ENCODE measurements at regions not wholly inside any gene's neighbourhood (a gene's known extent, or its start where the extent isn't known, plus 50 kb on each side); places are given as distances from the start of the nearest gene placed in this dataset.

DNA sequence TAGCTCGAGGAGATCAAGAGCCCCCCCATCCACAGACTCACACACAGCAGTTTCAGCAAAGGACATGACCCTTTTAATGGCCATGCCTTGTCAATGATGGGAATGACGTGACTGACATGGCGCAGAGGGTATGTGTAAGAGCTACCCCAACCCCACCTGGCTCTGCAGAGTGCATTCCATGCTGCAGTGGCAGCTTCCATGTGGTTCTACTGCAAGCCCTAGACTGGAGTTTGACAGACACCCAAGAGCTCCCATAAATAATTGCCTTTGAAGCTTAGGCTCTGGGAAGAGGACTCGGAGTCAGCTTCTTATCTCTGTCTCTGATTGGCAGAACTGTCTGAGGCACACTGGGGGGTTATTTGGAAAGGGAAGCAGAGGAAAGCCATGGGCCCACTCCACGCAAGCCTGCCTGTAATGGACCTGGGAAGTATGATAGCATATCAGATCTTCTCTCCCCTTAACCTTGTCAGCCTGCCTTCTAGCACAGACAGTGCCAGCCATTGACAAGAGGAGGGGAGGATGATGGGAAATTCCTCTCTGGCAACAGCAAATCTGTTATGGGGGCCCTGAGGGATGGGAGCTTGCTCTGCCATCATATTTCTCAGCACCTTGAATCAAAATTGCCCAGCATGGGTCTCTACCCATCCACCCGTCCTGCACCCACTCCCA is 478.5 kb upstream of the PODXL start:
- H3F3A ChIP-seq (ENCODE audit: insufficient read depth, low read length): no peaks in the 10 kb centered on the region
- TF ChIP-seq, protein P1, sequence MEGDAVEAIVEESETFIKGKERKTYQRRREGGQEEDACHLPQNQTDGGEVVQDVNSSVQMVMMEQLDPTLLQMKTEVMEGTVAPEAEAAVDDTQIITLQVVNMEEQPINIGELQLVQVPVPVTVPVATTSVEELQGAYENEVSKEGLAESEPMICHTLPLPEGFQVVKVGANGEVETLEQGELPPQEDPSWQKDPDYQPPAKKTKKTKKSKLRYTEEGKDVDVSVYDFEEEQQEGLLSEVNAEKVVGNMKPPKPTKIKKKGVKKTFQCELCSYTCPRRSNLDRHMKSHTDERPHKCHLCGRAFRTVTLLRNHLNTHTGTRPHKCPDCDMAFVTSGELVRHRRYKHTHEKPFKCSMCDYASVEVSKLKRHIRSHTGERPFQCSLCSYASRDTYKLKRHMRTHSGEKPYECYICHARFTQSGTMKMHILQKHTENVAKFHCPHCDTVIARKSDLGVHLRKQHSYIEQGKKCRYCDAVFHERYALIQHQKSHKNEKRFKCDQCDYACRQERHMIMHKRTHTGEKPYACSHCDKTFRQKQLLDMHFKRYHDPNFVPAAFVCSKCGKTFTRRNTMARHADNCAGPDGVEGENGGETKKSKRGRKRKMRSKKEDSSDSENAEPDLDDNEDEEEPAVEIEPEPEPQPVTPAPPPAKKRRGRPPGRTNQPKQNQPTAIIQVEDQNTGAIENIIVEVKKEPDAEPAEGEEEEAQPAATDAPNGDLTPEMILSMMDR (IDR thresholded peaks at IDR 0.05; ENCODE audit: low read length): no peak
- no peak for TF ChIP-seq EZH2 (IDR thresholded peaks at IDR 0.05; ENCODE audit: borderline replicate concordance, low read length)
- no peaks in the 10 kb centered on the region for H4K20me1 ChIP-seq (ENCODE audit: insufficient read depth, low read length)
- no peak overlapping the region for H3K4me3 ChIP-seq (ENCODE audit: low read depth, low read length, poor library complexity, severe bottlenecking)
- H3K9me2 ChIP-seq (ENCODE audit: low read depth, low read length): no peaks in the 10 kb centered on the region
- H3K9me3 ChIP-seq (ENCODE audit: low read length): no peaks in the 10 kb centered on the region
- no peak overlapping the region for H2AFZ ChIP-seq (ENCODE audit: low read length)
- no peaks in the 10 kb centered on the region for H3K4me1 ChIP-seq (ENCODE audit: insufficient read depth, low read length, severe bottlenecking)
- no peaks in the 10 kb centered on the region for H3K79me2 ChIP-seq (ENCODE audit: insufficient read depth, low read length)
- H3K9ac ChIP-seq (ENCODE audit: low read length): no peak overlapping the region
- H3K27ac ChIP-seq (ENCODE audit: low read depth, low read length, poor library complexity, severe bottlenecking): no peak overlapping the region
- no peaks in the 10 kb centered on the region; the same call in 1 of the 2 replicates for H3K27me3 ChIP-seq (ENCODE audit: insufficient read depth, low read length)
- no peaks in the 10 kb centered on the region for H3K36me3 ChIP-seq (ENCODE audit: insufficient read depth, low read length)
- no peak overlapping the region for H3K4me2 ChIP-seq (ENCODE audit: low read length)

- Histone ChIP-seq H3K79me2 (ENCODE audit: insufficient read depth, low read length) (no peaks in the 10 kb centered on the region), H4K20me1 (ENCODE audit: insufficient read depth, low read length) (no peaks in the 10 kb centered on the region), H2AFZ (ENCODE audit: low read length) (no peak overlapping the region), H3K9me2 (ENCODE audit: low read depth, low read length) (no peaks in the 10 kb centered on the region), H3K4me3 (ENCODE audit: low read depth, low read length, poor library complexity, severe bottlenecking) (no peak overlapping the region), H3K36me3 (ENCODE audit: insufficient read depth, low read length) (no peaks in the 10 kb centered on the region), H3K27ac (ENCODE audit: low read depth, low read length, poor library complexity, severe bottlenecking) (no peak overlapping the region), H3K4me2 (ENCODE audit: low read length) (no peak overlapping the region), H3K9ac (ENCODE audit: low read length) (no peak overlapping the region), H3K9me3 (ENCODE audit: low read length) (no peaks in the 10 kb centered on the region), H3K27me3 (ENCODE audit: insufficient read depth, low read length) (no peaks in the 10 kb centered on the region; the same call in 1 of the 2 replicates), H3K4me1 (ENCODE audit: insufficient read depth, low read length, severe bottlenecking) (no peaks in the 10 kb centered on the region), H3F3A (ENCODE audit: insufficient read depth, low read length) (no peaks in the 10 kb centered on the region)
- TF ChIP-seq EZH2 (IDR thresholded peaks at IDR 0.05; ENCODE audit: borderline replicate concordance, low read length): no peak
- TF ChIP-seq, protein P1 (IDR thresholded peaks at IDR 0.05; ENCODE audit: low read length): no peak
Observed at GRCh38 chr7:132030883-132031282, 474.5 kb upstream of the PODXL start.

GRCh38 chr7:132030086-132030568 is 473.7 kb upstream of the PODXL start:
- Histone ChIP-seq H3F3A (ENCODE audit: insufficient read depth, low read length) (no peaks in the 10 kb centered on the region), H2AFZ (ENCODE audit: low read length) (no peak overlapping the region), H3K27ac (ENCODE audit: low read depth, low read length, poor library complexity, severe bottlenecking) (no peak overlapping the region), H3K36me3 (ENCODE audit: insufficient read depth, low read length) (no peaks in the 10 kb centered on the region), H3K9me3 (ENCODE audit: low read length) (no peaks in the 10 kb centered on the region), H3K9me2 (ENCODE audit: low read depth, low read length) (no peaks in the 10 kb centered on the region), H3K9ac (ENCODE audit: low read length) (no peak overlapping the region), H3K4me3 (ENCODE audit: low read depth, low read length, poor library complexity, severe bottlenecking) (no peak overlapping the region), H3K4me1 (ENCODE audit: insufficient read depth, low read length, severe bottlenecking) (no peaks in the 10 kb centered on the region), H3K79me2 (ENCODE audit: insufficient read depth, low read length) (no peaks in the 10 kb centered on the region), H4K20me1 (ENCODE audit: insufficient read depth, low read length) (no peaks in the 10 kb centered on the region), H3K27me3 (ENCODE audit: insufficient read depth, low read length) (no peaks in the 10 kb centered on the region; the same call in 1 of the 2 replicates), H3K4me2 (ENCODE audit: low read length) (no peak overlapping the region)
- no peak for TF ChIP-seq EZH2 (IDR thresholded peaks at IDR 0.05; ENCODE audit: borderline replicate concordance, low read length)
- TF ChIP-seq, protein P1 (IDR thresholded peaks at IDR 0.05; ENCODE audit: low read length): no peak
